ENCODE measurements at regions not wholly inside any gene's neighbourhood (a gene's known extent, or its start where the extent isn't known, plus 50 kb on each side); places are given as distances from the start of the nearest gene placed in this dataset.
"Not testable (repeated sequence)": the region's sequence is repeated elsewhere in the genome, so short reads cannot be mapped to it uniquely, and the experiment has no call there.

DNA sequence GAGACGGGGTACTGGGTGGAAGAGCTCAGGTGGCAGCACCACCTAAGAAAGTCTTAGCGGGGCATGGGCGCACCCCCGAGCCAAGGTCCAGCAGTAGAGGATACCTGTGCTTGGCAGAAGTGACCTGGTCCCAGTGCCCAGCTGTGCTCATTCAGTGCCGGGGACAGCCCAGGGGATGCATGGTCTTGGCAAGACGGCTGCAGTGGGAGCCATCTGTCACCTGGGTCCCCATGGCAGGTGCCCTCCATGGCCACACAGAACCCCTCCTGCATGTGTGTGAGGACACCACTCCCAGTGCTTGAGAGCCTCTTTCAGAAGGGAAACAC, 664.7 kb downstream of the QKI start:
- H3K4me1 ChIP-seq, result peaks cover 2% of the 10 kb centered on the region
- H3K9me3 ChIP-seq, result no peaks in the 10 kb centered on the region
- H3K27ac ChIP-seq, result no peak overlapping the region
- H3K4me3 ChIP-seq, result no peak overlapping the region
- TF ChIP-seq POLR2AphosphoS5 (IDR thresholded peaks at IDR 0.05; ENCODE audit: insufficient read depth in 1 of 2, low read depth in 1 of 2) (no peak), POLR2A (IDR thresholded peaks at IDR 0.05) (no peak)
- TF ChIP-seq, protein P1, sequence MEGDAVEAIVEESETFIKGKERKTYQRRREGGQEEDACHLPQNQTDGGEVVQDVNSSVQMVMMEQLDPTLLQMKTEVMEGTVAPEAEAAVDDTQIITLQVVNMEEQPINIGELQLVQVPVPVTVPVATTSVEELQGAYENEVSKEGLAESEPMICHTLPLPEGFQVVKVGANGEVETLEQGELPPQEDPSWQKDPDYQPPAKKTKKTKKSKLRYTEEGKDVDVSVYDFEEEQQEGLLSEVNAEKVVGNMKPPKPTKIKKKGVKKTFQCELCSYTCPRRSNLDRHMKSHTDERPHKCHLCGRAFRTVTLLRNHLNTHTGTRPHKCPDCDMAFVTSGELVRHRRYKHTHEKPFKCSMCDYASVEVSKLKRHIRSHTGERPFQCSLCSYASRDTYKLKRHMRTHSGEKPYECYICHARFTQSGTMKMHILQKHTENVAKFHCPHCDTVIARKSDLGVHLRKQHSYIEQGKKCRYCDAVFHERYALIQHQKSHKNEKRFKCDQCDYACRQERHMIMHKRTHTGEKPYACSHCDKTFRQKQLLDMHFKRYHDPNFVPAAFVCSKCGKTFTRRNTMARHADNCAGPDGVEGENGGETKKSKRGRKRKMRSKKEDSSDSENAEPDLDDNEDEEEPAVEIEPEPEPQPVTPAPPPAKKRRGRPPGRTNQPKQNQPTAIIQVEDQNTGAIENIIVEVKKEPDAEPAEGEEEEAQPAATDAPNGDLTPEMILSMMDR (IDR thresholded peaks at IDR 0.05), result no peak
- no peaks in the 10 kb centered on the region for H3K27me3 ChIP-seq
- DNase-seq (ENCODE audit: extremely low spot score in 2 of 2), result no peak
- no peaks in the 10 kb centered on the region for H3K36me3 ChIP-seq
- intact Hi-C loops (cut with DNase I), result no loop called here

DNA sequence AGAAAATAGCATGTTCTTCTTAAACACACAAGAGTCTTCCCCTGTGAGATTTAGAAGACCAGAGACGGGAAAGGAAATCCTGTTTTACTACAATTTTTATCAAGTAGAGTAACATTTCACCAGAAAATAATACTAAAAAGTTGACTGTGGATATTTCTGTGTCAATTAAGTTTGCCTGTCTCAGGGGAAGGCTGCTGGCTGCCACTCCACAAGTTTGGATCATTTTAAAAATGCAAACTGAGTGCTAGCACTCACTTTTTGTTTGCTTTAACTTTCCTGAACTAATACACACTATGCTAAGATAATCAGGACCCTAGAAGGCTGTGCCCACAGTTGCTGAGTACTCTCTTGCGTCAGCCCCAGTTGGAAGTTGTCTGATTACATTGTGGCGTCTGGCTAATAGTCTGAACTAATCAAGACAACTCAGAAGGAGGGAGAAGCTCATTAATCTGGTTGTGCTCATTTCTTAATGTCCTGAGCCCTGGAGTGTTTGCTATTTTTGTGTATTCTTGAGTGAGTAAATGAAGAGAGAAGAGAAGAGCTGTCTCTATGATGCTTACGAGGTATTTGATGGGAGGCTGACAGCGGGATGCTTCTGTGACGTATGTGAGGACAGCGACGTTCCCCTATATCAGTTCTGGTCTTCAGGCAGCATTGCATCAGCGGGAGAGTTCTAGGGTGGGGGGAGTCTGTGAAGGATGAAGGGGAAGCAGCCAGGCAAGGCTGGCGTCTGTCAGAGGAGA, 664.2 kb downstream of the QKI start:
- no peak overlapping the region for H3K27ac ChIP-seq
- H3K36me3 ChIP-seq, result no peaks in the 10 kb centered on the region
- H3K4me3 ChIP-seq, result no peak overlapping the region
- no peak for TF ChIP-seq POLR2AphosphoS5 (IDR thresholded peaks at IDR 0.05; ENCODE audit: insufficient read depth in 1 of 2, low read depth in 1 of 2)
- TF ChIP-seq, protein P1 (IDR thresholded peaks at IDR 0.05), result no peak
- TF ChIP-seq POLR2A (IDR thresholded peaks at IDR 0.05), result no peak
- no peaks in the 10 kb centered on the region for H3K27me3 ChIP-seq
- intact Hi-C loops (cut with DNase I), result no loop called here
- DNase-seq (ENCODE audit: extremely low spot score in 2 of 2), result no peak
- no peaks in the 10 kb centered on the region for H3K4me1 ChIP-seq
- no peaks in the 10 kb centered on the region for H3K9me3 ChIP-seq

DNA sequence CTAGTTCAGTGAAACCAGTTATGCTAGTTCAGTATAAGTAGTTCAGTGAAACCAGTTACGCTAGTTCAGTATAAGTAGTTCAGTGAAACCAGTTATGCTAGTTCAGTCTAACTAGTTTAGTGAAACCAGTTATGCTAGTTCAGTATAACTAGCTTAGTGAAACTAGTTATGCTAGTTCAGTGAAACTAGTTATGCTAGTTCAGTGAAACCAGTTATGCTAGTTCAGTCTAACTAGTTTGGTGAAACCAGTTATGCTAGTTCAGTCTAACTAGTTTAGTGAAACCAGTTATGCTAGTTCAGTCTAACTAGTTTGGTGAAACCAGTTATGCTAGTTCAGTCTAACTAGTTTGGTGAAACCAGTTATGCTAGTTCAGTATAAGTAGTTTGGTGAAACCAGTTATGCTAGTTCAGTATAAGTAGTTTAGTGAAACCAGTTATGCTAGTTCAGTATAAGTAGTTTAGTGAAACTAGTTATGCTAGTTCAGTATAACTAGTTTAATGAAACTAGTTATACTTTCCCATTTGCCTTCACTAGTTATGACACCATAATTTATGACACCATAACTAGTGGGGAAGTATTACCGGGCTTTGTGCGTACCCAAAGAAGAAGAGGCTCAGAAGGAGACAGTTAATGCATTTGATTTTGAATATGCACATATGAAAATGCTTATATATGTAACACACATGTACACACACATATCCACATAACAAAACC, 662.5 kb downstream of the QKI start:
- H3K27ac ChIP-seq; H3K4me3 ChIP-seq; H3K27me3 ChIP-seq; H3K36me3 ChIP-seq; H3K9me3 ChIP-seq; intact Hi-C loops (cut with DNase I); DNase-seq (ENCODE audit: extremely low spot score in 2 of 2); H3K4me1 ChIP-seq: not testable (repeated sequence)

DNA sequence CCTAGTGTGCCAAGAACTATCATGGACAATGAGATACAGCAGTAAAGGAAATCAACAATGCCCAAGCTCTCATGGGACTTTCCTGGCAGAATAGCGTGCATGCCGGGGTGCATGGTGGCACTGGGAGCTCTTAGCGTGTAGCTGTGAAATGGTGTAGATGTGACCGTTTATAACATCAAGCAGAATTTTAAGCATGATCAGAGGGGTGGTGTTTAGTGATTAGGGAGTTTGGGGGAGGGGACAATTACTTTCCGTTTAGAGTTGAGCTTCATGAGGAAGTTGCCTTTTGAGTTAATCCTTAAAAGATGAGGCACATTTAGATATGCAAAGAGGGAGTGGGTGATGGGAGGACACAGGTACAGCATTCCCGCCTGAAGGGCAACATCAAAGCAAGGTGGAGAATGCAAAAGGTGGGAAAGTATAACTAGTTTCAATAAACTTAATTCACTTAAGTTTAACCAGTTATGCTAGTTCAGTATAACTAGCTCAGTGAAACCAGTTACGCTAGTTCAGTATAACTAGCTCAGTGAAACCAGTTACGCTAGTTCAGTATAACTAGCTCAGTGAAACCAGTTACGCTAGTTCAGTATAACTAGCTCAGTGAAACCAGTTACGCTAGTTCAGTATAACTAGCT, 661.6 kb downstream of the QKI start:
- intact Hi-C loops (cut with DNase I), result no loop called here
- no peak for DNase-seq (ENCODE audit: extremely low spot score in 2 of 2)

DNA sequence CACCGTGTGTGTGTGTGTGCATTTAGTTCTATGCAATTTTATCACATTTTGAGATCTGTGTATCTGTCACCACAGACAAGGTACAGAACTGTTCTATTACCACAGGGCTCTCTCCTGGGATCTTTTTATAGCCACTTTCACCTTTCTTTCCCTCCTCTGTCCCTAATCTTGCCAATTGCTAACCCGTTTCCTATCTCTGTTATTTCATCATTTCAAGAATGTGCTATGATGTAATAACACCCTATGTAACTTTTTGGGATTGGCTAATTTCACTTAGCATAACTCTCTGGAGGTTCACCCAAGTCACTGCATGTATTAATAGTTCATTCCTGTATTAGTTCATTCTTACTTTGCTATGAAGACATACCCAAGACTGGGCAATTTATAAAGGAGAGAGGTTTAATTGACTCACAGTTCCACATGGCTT, 657.7 kb downstream of the QKI start:
- Histone ChIP-seq H3K9me3 (no peaks in the 10 kb centered on the region), H3K27me3 (no peaks in the 10 kb centered on the region), H3K4me1 (no peaks in the 10 kb centered on the region), H3K4me3 (no peak overlapping the region), H3K27ac (no peak overlapping the region), H3K36me3 (no peaks in the 10 kb centered on the region)
- no peak for DNase-seq (ENCODE audit: extremely low spot score in 2 of 2)
- intact Hi-C loops (cut with DNase I), result no loop called here
- TF ChIP-seq, protein P1 (IDR thresholded peaks at IDR 0.05), result no peak
- no peak for TF ChIP-seq POLR2AphosphoS5 (IDR thresholded peaks at IDR 0.05; ENCODE audit: insufficient read depth in 1 of 2, low read depth in 1 of 2)
- TF ChIP-seq POLR2A (IDR thresholded peaks at IDR 0.05), result no peak

More for the DNA sequence above, 661.6 kb downstream of the QKI start:
- no peak overlapping the region for H3K4me3 ChIP-seq
- no peaks in the 10 kb centered on the region for H3K9me3 ChIP-seq
- no peaks in the 10 kb centered on the region for H3K27me3 ChIP-seq
- H3K36me3 ChIP-seq, result no peaks in the 10 kb centered on the region
- no peaks in the 10 kb centered on the region for H3K4me1 ChIP-seq
- H3K27ac ChIP-seq, result no peak overlapping the region
- TF ChIP-seq, protein P1 (IDR thresholded peaks at IDR 0.05), result no peak
- TF ChIP-seq POLR2AphosphoS5 (IDR thresholded peaks at IDR 0.05; ENCODE audit: insufficient read depth in 1 of 2, low read depth in 1 of 2), result no peak
- no peak for TF ChIP-seq POLR2A (IDR thresholded peaks at IDR 0.05)
